ENCODE measurements at regions not wholly inside any gene's neighbourhood (a gene's known extent, or its start where the extent isn't known, plus 50 kb on each side); places are given as distances from the start of the nearest gene placed in this dataset.

DNA sequence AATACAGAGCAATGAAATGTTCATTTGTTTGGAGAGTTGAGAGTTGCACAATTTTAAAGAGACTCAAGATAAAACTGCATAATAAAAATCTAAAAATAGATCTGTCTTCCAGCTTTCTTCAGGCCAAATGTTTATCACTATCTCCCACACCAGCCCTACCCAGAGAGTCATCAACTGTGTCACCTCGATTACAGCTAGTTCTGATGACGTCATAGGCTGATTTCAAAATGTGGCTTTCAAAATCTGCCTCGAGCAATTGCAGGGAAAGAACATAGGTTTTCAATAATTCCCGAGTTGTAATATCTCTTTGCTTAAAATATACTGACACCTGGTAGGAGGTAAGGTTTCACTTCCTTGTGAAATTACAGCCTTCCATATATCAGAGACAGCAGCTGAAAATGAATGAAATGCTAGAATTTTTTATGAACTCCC lies 677.6 kb upstream of the ID2 start:
- TF ChIP-seq POLR2AphosphoS5 (IDR thresholded peaks at IDR 0.05; ENCODE audit: low read depth, low read length) (no peak), TAF1 (IDR thresholded peaks at IDR 0.05; ENCODE audit: low read depth, low read length) (no peak), PAX5 (IDR thresholded peaks at IDR 0.05; ENCODE audit: insufficient read depth, low read length, severe bottlenecking) (no peak), POLR2A (IDR thresholded peaks at IDR 0.05; ENCODE audit: low read depth, low read length) (no peak)

All from GM12891 (cell line).